Ishikawa (cell line): ENCODE measurements at regions not wholly inside any gene's neighbourhood (a gene's known extent, or its start where the extent isn't known, plus 50 kb on each side); places are given as distances from the start of the nearest gene placed in this dataset.

Experiments used
- EGR1 ChIP-seq: IDR thresholded peaks from 2 replicates; pipeline ENCODE4 v1.6.1; 2012
- EP300 ChIP-seq: IDR thresholded peaks from 2 replicates; pipeline ENCODE4 v1.6.1; 2012; ENCODE audit warnings: borderline replicate concordance
- FOXM1 ChIP-seq: IDR thresholded peaks from 2 replicates; pipeline ENCODE4 v1.6.1; 2012; ENCODE audit warnings: low read depth, borderline replicate concordance
- RAD21 ChIP-seq: IDR thresholded peaks from 2 replicates; pipeline ENCODE4 v1.6.1; 2012; ENCODE audit warnings: low read depth
- REST ChIP-seq: IDR thresholded peaks from 2 replicates; pipeline ENCODE4 v1.6.1; 2012; ENCODE audit warnings: low read depth, mild to moderate bottlenecking
- USF1 ChIP-seq: IDR thresholded peaks from 2 replicates; pipeline ENCODE4 v1.6.1; 2012

- no peak for TF ChIP-seq USF1
- TF ChIP-seq FOXM1, result no peak
- TF ChIP-seq EGR1, result no peak
- TF ChIP-seq REST, result no peak
- TF ChIP-seq RAD21, result no peak
- no peak for TF ChIP-seq EP300
Measured at GRCh38 chr4:53771326-53771725, 180.0 kb upstream of the LNX1 start.
